Endothelial cell (in vitro differentiated cells): ENCODE measurements at regions not wholly inside any gene's neighbourhood (a gene's known extent, or its start where the extent isn't known, plus 50 kb on each side); places are given as distances from the start of the nearest gene placed in this dataset.

Experiments used
- DNase-seq: peaks from one replicate; pipeline ENCODE4 v3.0.0; 2021; ENCODE audit warnings: low spot score
- H3K27ac Mint-ChIP-seq: one replicate; pipeline ENCODE4 v1.8.0; 2021; ENCODE audit warnings: mixed read lengths, inconsistent platforms; ENCODE audit not compliant: unreplicated experiment
- H3K27me3 Mint-ChIP-seq: one replicate; pipeline ENCODE4 v1.8.0; 2021; ENCODE audit warnings: mild to moderate bottlenecking, moderate library complexity, mixed read lengths, inconsistent platforms; ENCODE audit not compliant: unreplicated experiment
- H3K36me3 Mint-ChIP-seq: one replicate; pipeline ENCODE4 v1.8.0; 2021; ENCODE audit warnings: mild to moderate bottlenecking, low read depth, mixed read lengths, inconsistent platforms; ENCODE audit not compliant: unreplicated experiment
- H3K4me1 Mint-ChIP-seq: one replicate; pipeline ENCODE4 v1.8.0; 2021; ENCODE audit warnings: mild to moderate bottlenecking, mixed read lengths, inconsistent platforms; ENCODE audit not compliant: unreplicated experiment
- H3K4me3 Mint-ChIP-seq: one replicate; pipeline ENCODE4 v1.8.0; 2021; ENCODE audit warnings: mild to moderate bottlenecking, mixed read lengths, inconsistent platforms; ENCODE audit not compliant: unreplicated experiment
- H3K9me3 Mint-ChIP-seq: one replicate; pipeline ENCODE4 v1.8.0; 2021; ENCODE audit warnings: mixed read lengths, inconsistent platforms; ENCODE audit not compliant: unreplicated experiment
- CTCF ChIP-seq: fragments of 200-600 bp; sonication (generic); IDR thresholded peaks from one replicate; pipeline ENCODE4 v1.5.0; 2021; ENCODE audit warnings: antibody characterized with exemption; ENCODE audit not compliant: unreplicated experiment

GRCh38 chr20:23282111-23282510 lies 68.5 kb upstream of the NXT1 start:
- TF ChIP-seq CTCF, result no peak
- Mint-ChIP-seq H3K27me3 (no peaks in the 10 kb centered on the region), H3K27ac (no peak overlapping the region), H3K9me3 (no peaks in the 10 kb centered on the region), H3K4me1 (peaks cover 10% of the 10 kb centered on the region), H3K4me3 (no peak overlapping the region), H3K36me3 (no peaks in the 10 kb centered on the region)
- DNase-seq, result no peak

- H3K36me3 Mint-ChIP-seq, result no peaks in the 10 kb centered on the region
- H3K27ac Mint-ChIP-seq, result no peak overlapping the region
- no peak for TF ChIP-seq CTCF
- H3K4me3 Mint-ChIP-seq, result no peak overlapping the region
- peaks cover 10% of the 10 kb centered on the region for H3K4me1 Mint-ChIP-seq
- peaks cover 2% of the 10 kb centered on the region for H3K27me3 Mint-ChIP-seq
- no peaks in the 10 kb centered on the region for H3K9me3 Mint-ChIP-seq
- DNase-seq, result no peak
These were observed 70.8 kb upstream of the NXT1 start for GRCh38 chr20:23279836-23280235.

GRCh38 chr20:23278172-23278571 lies 72.4 kb upstream of the NXT1 start:
- H3K4me1 Mint-ChIP-seq, result peaks cover 11% of the 10 kb centered on the region
- peaks cover 3% of the 10 kb centered on the region for H3K27me3 Mint-ChIP-seq
- H3K36me3 Mint-ChIP-seq, result no peaks in the 10 kb centered on the region
- no peak overlapping the region for H3K27ac Mint-ChIP-seq
- no peak for TF ChIP-seq CTCF
- H3K4me3 Mint-ChIP-seq, result no peak overlapping the region
- DNase-seq, result no peak
- no peaks in the 10 kb centered on the region for H3K9me3 Mint-ChIP-seq

GRCh38 chr20:23277316-23277715 lies 73.3 kb upstream of the NXT1 start:
- Mint-ChIP-seq H3K4me3 (no peak overlapping the region), H3K4me1 (peaks cover 14% of the 10 kb centered on the region)

GRCh38 chr20:23273776-23274175 lies 76.8 kb upstream of the NXT1 start:
- DNase-seq, result no peak
- no peak overlapping the region for H3K4me3 Mint-ChIP-seq
- H3K36me3 Mint-ChIP-seq, result peaks cover 4% of the 10 kb centered on the region
- H3K9me3 Mint-ChIP-seq, result peaks cover 9% of the 10 kb centered on the region
- H3K27ac Mint-ChIP-seq, result no peak overlapping the region
- peaks cover 9% of the 10 kb centered on the region for H3K27me3 Mint-ChIP-seq
- no peak for TF ChIP-seq CTCF
- H3K4me1 Mint-ChIP-seq, result peaks cover 43% of the 10 kb centered on the region

More at GRCh38 chr20:23277316-23277715, 73.3 kb upstream of the NXT1 start:
- Mint-ChIP-seq H3K9me3 (no peaks in the 10 kb centered on the region), H3K27me3 (peaks cover 6% of the 10 kb centered on the region), H3K36me3 (no peaks in the 10 kb centered on the region), H3K27ac (no peak overlapping the region)
- DNase-seq, result no peak
- no peak for TF ChIP-seq CTCF
